ENCODE measurements at regions not wholly inside any gene's neighbourhood (a gene's known extent, or its start where the extent isn't known, plus 50 kb on each side); places are given as distances from the start of the nearest gene placed in this dataset.

DNA sequence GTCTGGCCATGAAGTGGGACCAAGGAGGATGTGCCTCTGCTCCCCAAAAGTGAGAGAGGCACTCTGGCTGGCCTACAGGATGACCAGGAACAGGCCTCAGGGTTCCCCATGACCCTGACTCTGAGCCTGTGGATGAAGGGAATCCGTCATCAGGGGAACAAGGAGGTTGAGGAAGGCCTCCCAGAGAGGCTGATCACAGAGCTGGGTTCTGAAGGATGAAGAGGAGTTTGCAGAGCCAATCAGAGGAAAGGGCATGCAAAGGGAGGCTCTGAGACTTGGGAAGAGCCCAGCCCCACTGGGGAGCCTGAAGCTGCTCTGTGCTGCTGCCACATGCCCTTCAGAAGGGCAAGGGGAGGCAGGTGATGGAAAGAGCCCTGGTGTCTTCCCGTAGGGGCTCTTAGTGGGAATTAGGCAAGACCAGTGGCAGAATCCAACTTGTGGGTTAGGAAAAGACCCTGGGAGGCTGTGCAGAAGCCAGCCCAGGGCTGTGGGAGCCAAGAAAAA is 141.3 kb upstream of the ID2 start:
- no peak for TF ChIP-seq ZNF112 (tag by site-specific recombination; IDR thresholded peaks at IDR 0.05)
- TF ChIP-seq ZFP3 (tag by site-specific recombination; IDR thresholded peaks at IDR 0.05; ENCODE audit: low read depth), result peak; percentile 51; the same call in 1 of the 2 replicates
- no peak for TF ChIP-seq GLIS1 (tag by site-specific recombination; IDR thresholded peaks at IDR 0.05)
- no peak for TF ChIP-seq ZFHX2 (tag by site-specific recombination; conservative IDR thresholded peaks at IDR 0.05)
- no peak for TF ChIP-seq ZNF426 (tag by site-specific recombination; IDR thresholded peaks at IDR 0.05)
- Histone ChIP-seq H3K4me1 (ENCODE audit: control insufficient read depth, insufficient read depth, low read length) (no peaks in the 10 kb centered on the region), H3K9me3 (ENCODE audit: control insufficient read depth, insufficient read depth, low read depth, low read length) (no peaks in the 10 kb centered on the region), H3K27ac (ENCODE audit: extremely low read depth, low read depth, low read length) (no peak overlapping the region), H3K36me3 (ENCODE audit: control insufficient read depth in 2 of 2, insufficient read depth in 1 of 2, low read length in 2 of 2) (no peaks in the 10 kb centered on the region), H3K4me3 (ENCODE audit: low read depth, low read length) (no peak overlapping the region)
- CTCF ChIA-PET, result no interaction called here
- POLR2A ChIA-PET, result no interaction called here

DNA sequence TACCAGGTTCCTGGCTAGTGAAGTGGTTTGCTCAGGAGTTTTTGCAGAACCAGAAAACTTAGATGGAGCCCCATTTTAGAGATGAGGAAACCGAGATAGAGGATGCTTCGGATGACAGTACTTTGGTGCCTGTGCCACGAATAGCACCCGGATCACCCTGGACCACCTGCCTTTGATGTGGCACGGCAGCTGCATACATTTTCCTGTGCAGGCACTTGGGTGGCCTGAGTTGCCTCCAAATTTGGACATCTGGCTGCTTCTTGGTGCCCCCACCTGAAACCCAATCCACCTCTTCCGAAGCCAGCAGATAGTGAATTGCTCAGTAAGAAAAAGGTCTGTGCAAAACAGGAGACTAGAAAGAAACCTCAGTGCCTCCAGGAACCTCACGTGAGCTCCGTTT is 140.6 kb upstream of the ID2 start:
- CTCF ChIA-PET, result interaction anchor here (0.6 kb wide), 1 partner anchor 200 kb away, joined by 3 read pairs; no protein-coding TSS in a partner anchor
- Histone ChIP-seq H3K9me3 (ENCODE audit: control insufficient read depth, insufficient read depth, low read depth, low read length) (no peaks in the 10 kb centered on the region), H3K4me1 (ENCODE audit: control insufficient read depth, insufficient read depth, low read length) (no peaks in the 10 kb centered on the region), H3K4me3 (ENCODE audit: low read depth, low read length) (no peak overlapping the region), H3K27ac (ENCODE audit: extremely low read depth, low read depth, low read length) (no peak overlapping the region), H3K36me3 (ENCODE audit: control insufficient read depth in 2 of 2, insufficient read depth in 1 of 2, low read length in 2 of 2) (no peaks in the 10 kb centered on the region)
- TF ChIP-seq ZNF174 (tag by site-specific recombination; IDR thresholded peaks at IDR 0.05) (no peak), HOXA7 (CRISPR knock-in tag; IDR thresholded peaks at IDR 0.05; ENCODE audit: borderline replicate concordance) (no peak), ZFHX2 (tag by site-specific recombination; conservative IDR thresholded peaks at IDR 0.05) (no peak), SCRT1 (tag by site-specific recombination; IDR thresholded peaks at IDR 0.05; ENCODE audit: borderline replicate concordance) (no peak), ZNF354C (tag by site-specific recombination; IDR thresholded peaks at IDR 0.05; ENCODE audit: borderline replicate concordance, low read depth) (no peak), ZFP37 (tag by site-specific recombination; IDR thresholded peaks at IDR 0.05) (no peak), ZNF624 (tag by site-specific recombination; IDR thresholded peaks at IDR 0.05) (no peak), KLF16 (tag by site-specific recombination; IDR thresholded peaks at IDR 0.05) (no peak), OVOL3 (tag by site-specific recombination; IDR thresholded peaks at IDR 0.05) (no peak), GLI2 (tag by site-specific recombination; IDR thresholded peaks at IDR 0.05; ENCODE audit: borderline replicate concordance, low read depth) (no peak)
- TF ChIP-seq, protein P1, sequence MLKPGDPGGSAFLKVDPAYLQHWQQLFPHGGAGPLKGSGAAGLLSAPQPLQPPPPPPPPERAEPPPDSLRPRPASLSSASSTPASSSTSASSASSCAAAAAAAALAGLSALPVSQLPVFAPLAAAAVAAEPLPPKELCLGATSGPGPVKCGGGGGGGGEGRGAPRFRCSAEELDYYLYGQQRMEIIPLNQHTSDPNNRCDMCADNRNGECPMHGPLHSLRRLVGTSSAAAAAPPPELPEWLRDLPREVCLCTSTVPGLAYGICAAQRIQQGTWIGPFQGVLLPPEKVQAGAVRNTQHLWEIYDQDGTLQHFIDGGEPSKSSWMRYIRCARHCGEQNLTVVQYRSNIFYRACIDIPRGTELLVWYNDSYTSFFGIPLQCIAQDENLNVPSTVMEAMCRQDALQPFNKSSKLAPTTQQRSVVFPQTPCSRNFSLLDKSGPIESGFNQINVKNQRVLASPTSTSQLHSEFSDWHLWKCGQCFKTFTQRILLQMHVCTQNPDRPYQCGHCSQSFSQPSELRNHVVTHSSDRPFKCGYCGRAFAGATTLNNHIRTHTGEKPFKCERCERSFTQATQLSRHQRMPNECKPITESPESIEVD (tag by site-specific recombination; IDR thresholded peaks at IDR 0.05), result no peak
- TF ChIP-seq, protein P2, sequence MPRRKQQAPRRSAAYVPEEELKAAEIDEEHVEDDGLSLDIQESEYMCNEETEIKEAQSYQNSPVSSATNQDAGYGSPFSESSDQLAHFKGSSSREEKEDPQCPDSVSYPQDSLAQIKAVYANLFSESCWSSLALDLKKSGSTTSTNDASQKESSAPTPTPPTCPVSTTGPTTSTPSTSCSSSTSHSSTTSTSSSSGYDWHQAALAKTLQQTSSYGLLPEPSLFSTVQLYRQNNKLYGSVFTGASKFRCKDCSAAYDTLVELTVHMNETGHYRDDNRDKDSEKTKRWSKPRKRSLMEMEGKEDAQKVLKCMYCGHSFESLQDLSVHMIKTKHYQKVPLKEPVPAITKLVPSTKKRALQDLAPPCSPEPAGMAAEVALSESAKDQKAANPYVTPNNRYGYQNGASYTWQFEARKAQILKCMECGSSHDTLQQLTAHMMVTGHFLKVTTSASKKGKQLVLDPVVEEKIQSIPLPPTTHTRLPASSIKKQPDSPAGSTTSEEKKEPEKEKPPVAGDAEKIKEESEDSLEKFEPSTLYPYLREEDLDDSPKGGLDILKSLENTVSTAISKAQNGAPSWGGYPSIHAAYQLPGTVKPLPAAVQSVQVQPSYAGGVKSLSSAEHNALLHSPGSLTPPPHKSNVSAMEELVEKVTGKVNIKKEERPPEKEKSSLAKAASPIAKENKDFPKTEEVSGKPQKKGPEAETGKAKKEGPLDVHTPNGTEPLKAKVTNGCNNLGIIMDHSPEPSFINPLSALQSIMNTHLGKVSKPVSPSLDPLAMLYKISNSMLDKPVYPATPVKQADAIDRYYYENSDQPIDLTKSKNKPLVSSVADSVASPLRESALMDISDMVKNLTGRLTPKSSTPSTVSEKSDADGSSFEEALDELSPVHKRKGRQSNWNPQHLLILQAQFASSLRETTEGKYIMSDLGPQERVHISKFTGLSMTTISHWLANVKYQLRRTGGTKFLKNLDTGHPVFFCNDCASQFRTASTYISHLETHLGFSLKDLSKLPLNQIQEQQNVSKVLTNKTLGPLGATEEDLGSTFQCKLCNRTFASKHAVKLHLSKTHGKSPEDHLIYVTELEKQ (tag by site-specific recombination; IDR thresholded peaks at IDR 0.05; ENCODE audit: borderline replicate concordance), result no peak
- TF ChIP-seq, protein P3, sequence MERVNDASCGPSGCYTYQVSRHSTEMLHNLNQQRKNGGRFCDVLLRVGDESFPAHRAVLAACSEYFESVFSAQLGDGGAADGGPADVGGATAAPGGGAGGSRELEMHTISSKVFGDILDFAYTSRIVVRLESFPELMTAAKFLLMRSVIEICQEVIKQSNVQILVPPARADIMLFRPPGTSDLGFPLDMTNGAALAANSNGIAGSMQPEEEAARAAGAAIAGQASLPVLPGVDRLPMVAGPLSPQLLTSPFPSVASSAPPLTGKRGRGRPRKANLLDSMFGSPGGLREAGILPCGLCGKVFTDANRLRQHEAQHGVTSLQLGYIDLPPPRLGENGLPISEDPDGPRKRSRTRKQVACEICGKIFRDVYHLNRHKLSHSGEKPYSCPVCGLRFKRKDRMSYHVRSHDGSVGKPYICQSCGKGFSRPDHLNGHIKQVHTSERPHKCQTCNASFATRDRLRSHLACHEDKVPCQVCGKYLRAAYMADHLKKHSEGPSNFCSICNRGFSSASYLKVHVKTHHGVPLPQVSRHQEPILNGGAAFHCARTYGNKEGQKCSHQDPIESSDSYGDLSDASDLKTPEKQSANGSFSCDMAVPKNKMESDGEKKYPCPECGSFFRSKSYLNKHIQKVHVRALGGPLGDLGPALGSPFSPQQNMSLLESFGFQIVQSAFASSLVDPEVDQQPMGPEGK (tag by site-specific recombination; IDR thresholded peaks at IDR 0.05), result no peak
- POLR2A ChIA-PET, result interaction anchor here (1.2 kb wide), 1 partner anchor 141 kb away, joined by 3 read pairs; the partner anchor contains the start of gene ID2
